IMR-90 (cell line): ENCODE measurements at regions not wholly inside any gene's neighbourhood (a gene's known extent, or its start where the extent isn't known, plus 50 kb on each side); places are given as distances from the start of the nearest gene placed in this dataset.

Experiments used
- ATAC-seq: fragments of 200-7000 bp; cut with Tn5 transposase; 2 replicates; pipeline ENCODE4 v1.9.1; 2020; ENCODE audit warnings: low read depth, mild to moderate bottlenecking, moderate library complexity
- BruUV-seq: library from RNA; stranded (reverse); fragments of 400-500 nt; replicated peaks from 2 replicates; lab custom pipeline; 2021; lab: Mats Ljungman, UMichigan
- CTCF ChIA-PET: fragments of 300-600 bp; formaldehyde crosslinking; extraction: SDS; loops from one replicate; lab custom pipeline; 2021; ENCODE audit warnings: antibody characterized with exemption; lab: Yijun Ruan, JAX
- POLR2A ChIA-PET: fragments of 300-600 bp; sonication (Branson Sonifier 250); formaldehyde crosslinking; loops from one replicate; lab custom pipeline; 2022; ENCODE audit warnings: antibody characterized with exemption; ENCODE audit not compliant: unreplicated experiment; lab: Charles Lee
- DNase-seq: peaks from one replicate; pipeline ENCODE4 v3.0.0; 2013
- H2AFZ ChIP-seq: replicated peaks from 2 replicates; pipeline ENCODE3; 2013; ENCODE audit warnings: low read length, mild to moderate bottlenecking; ENCODE audit not compliant: poor library complexity
- H2AK5ac ChIP-seq: 2 replicates; pipeline ENCODE4 v1.6.1; 2013; ENCODE audit warnings: low read depth, low read length, inconsistent platforms
- H2AK9ac ChIP-seq: replicated peaks from 2 replicates; pipeline ENCODE3; 2013; ENCODE audit warnings: mild to moderate bottlenecking, low read depth, low read length, moderate library complexity; ENCODE audit not compliant: poor library complexity
- H2BK120ac ChIP-seq: 2 replicates; pipeline ENCODE4 v1.6.1; 2013; ENCODE audit warnings: low read depth, low read length, inconsistent platforms
- H2BK15ac ChIP-seq: 3 replicates; pipeline ENCODE4 v1.6.1; 2013; ENCODE audit warnings: low read depth, low read length, inconsistent platforms
- H2BK20ac ChIP-seq: 2 replicates; pipeline ENCODE4 v1.6.1; 2013; ENCODE audit warnings: low read depth, mild to moderate bottlenecking, inconsistent platforms, low read length, moderate library complexity
- H2BK5ac ChIP-seq: 2 replicates; pipeline ENCODE4 v1.6.1; 2013; ENCODE audit warnings: mild to moderate bottlenecking, low read depth, low read length, inconsistent platforms; ENCODE audit not compliant: poor library complexity, severe bottlenecking
- H3K14ac ChIP-seq: replicated peaks from 2 replicates; pipeline ENCODE4 v1.6.1; 2013; ENCODE audit warnings: low read depth, low read length, inconsistent platforms
- H3K18ac ChIP-seq: 2 replicates; pipeline ENCODE4 v1.6.1; 2013; ENCODE audit warnings: low read depth, low read length, control low read depth
- H3K23ac ChIP-seq: 2 replicates; pipeline ENCODE4 v1.6.1; 2013; ENCODE audit warnings: low read depth, low read length, inconsistent platforms
- H3K27ac ChIP-seq: 2 replicates; pipeline ENCODE4 v1.5.1; 2013; ENCODE audit warnings: mild to moderate bottlenecking, control low read depth, low read length; ENCODE audit not compliant: insufficient read depth
- H3K27me3 ChIP-seq: 2 replicates; pipeline ENCODE4 v1.6.1; 2013; ENCODE audit warnings: low read length; ENCODE audit not compliant: control insufficient read depth, insufficient read depth
- H3K36me3 ChIP-seq: 2 replicates; pipeline ENCODE4 v1.6.1; 2013; ENCODE audit warnings: low read length, mixed read lengths; ENCODE audit not compliant: control insufficient read depth, insufficient read depth
- H3K4ac ChIP-seq: 2 replicates; pipeline ENCODE4 v1.6.1; 2013; ENCODE audit warnings: low read depth, low read length, inconsistent platforms
- H3K4me1 ChIP-seq: 2 replicates; pipeline ENCODE4 v1.6.1; 2013; ENCODE audit warnings: low read length, mixed read lengths; ENCODE audit not compliant: control insufficient read depth, insufficient read depth
- H3K4me2 ChIP-seq: 2 replicates; pipeline ENCODE4 v1.6.1; 2013; ENCODE audit warnings: low read depth, mild to moderate bottlenecking, control low read depth, low read length, moderate library complexity
- H3K4me3 ChIP-seq: 2 replicates; pipeline ENCODE4 v1.5.1; 2013; ENCODE audit warnings: low read depth, mild to moderate bottlenecking, control low read depth, low read length, moderate library complexity; ENCODE audit not compliant: insufficient read depth
- H3K56ac ChIP-seq: 2 replicates; pipeline ENCODE4 v1.6.1; 2013; ENCODE audit warnings: low read length, inconsistent platforms; ENCODE audit not compliant: insufficient read depth; ENCODE audit errors: extremely low read depth
- H3K79me1 ChIP-seq, 2 experiments: 2 replicates each; pipeline ENCODE4 v1.6.1; 2013; ENCODE audit warnings: low read length in 2 of 2, inconsistent platforms in 1 of 2, low read depth in 1 of 2
- H3K9ac ChIP-seq: 2 replicates; pipeline ENCODE4 v1.6.1; 2013; ENCODE audit warnings: low read depth, low read length, control low read depth
- H3K9me1 ChIP-seq: 2 replicates; pipeline ENCODE4 v1.6.1; 2013; ENCODE audit warnings: low read length, inconsistent platforms; ENCODE audit not compliant: insufficient read depth
- H3K9me3 ChIP-seq: 2 replicates; pipeline ENCODE4 v1.6.1; 2013; ENCODE audit warnings: low read length; ENCODE audit not compliant: control insufficient read depth, insufficient read depth
- H4K20me1 ChIP-seq: 2 replicates; pipeline ENCODE4 v1.6.1; 2013; ENCODE audit warnings: low read length, inconsistent platforms; ENCODE audit not compliant: insufficient read depth
- H4K5ac ChIP-seq: 2 replicates; pipeline ENCODE4 v1.6.1; 2013; ENCODE audit warnings: mild to moderate bottlenecking, low read depth, low read length, control low read depth
- H4K8ac ChIP-seq, 2 experiments: 2 replicates each; pipeline ENCODE4 v1.6.1; 2013; ENCODE audit warnings: low read depth in 2 of 2, low read length in 2 of 2, control low read depth in 1 of 2, inconsistent platforms in 1 of 2
- H4K91ac ChIP-seq: 2 replicates; pipeline ENCODE4 v1.6.1; 2013; ENCODE audit warnings: low read depth, low read length, inconsistent platforms; ENCODE audit not compliant: insufficient read depth
- BHLHE40 ChIP-seq: fragments of 150-350 bp; IDR thresholded peaks from 2 replicates; pipeline ENCODE4 v1.6.1; 2016; ENCODE audit warnings: mild to moderate bottlenecking, low read depth, low read length
- CEBPB ChIP-seq: IDR thresholded peaks from 2 replicates; pipeline ENCODE4 v1.6.1; 2012; ENCODE audit warnings: low read depth, low read length, improper control_type of control experiment
- CHD1 ChIP-seq: IDR thresholded peaks from 2 replicates; pipeline ENCODE4 v1.6.1; 2012; ENCODE audit warnings: low read depth, low read length, improper control_type of control experiment
- FOS ChIP-seq: fragments of 150-350 bp; IDR thresholded peaks from 2 replicates; pipeline ENCODE4 v1.6.1; 2016; ENCODE audit warnings: low read depth, low read length
- MAFK ChIP-seq: IDR thresholded peaks from 2 replicates; pipeline ENCODE4 v1.6.1; 2012; ENCODE audit warnings: low read depth, low read length, improper control_type of control experiment
- MAZ ChIP-seq: IDR thresholded peaks from 2 replicates; pipeline ENCODE4 v1.6.1; 2012; ENCODE audit warnings: low read depth, mild to moderate bottlenecking, low read length, improper control_type of control experiment, moderate library complexity, borderline replicate concordance
- MXI1 ChIP-seq: IDR thresholded peaks from 2 replicates; pipeline ENCODE4 v1.6.1; 2012; ENCODE audit warnings: low read depth, mild to moderate bottlenecking, low read length, moderate library complexity, borderline replicate concordance
- NFE2L2 ChIP-seq: fragments of 150-350 bp; IDR thresholded peaks from 2 replicates; pipeline ENCODE4 v1.6.1; 2016; ENCODE audit warnings: low read depth, mild to moderate bottlenecking, low read length
- POLR2A ChIP-seq: IDR thresholded peaks from 2 replicates; pipeline ENCODE4 v1.6.1; 2012; ENCODE audit warnings: mild to moderate bottlenecking, low read depth, low read length
- RAD21 ChIP-seq: IDR thresholded peaks from 2 replicates; pipeline ENCODE4 v1.6.1; 2012; ENCODE audit warnings: low read length, improper control_type of control experiment
- RCOR1 ChIP-seq: IDR thresholded peaks from 2 replicates; pipeline ENCODE4 v1.6.1; 2012; ENCODE audit warnings: mild to moderate bottlenecking, low read length, improper control_type of control experiment; ENCODE audit not compliant: insufficient replicate concordance
- RFX5 ChIP-seq: IDR thresholded peaks from 2 replicates; pipeline ENCODE4 v1.8.0; 2012; ENCODE audit warnings: low read depth, mild to moderate bottlenecking, low read length, moderate library complexity
- SMC3 ChIP-seq: fragments of 150-350 bp; IDR thresholded peaks from 2 replicates; pipeline ENCODE4 v1.6.1; 2016; ENCODE audit warnings: low read depth, mild to moderate bottlenecking, antibody characterized with exemption, low read length, moderate library complexity
- WGBS, 2 experiments: methylation state at CpG; one replicate each; pipeline versions ENCODE4 v1.1.5 to v1.1.7; 2013; ENCODE audit warnings: missing lambda C conversion rate in 2 of 2; ENCODE audit not compliant: insufficient read length in 1 of 2; ENCODE audit errors: extremely low coverage in 2 of 2; 5-methylcytosine and 5-hydroxymethylcytosine counted together
- dilution Hi-C: fragments of 300-500 bp; cut with HindIII; formaldehyde crosslinking; loops from one replicate; pipeline ENCODE4 v1.14.3; 2018; ENCODE audit warnings: low sequenced_read_pairs; ENCODE audit not compliant: unreplicated experiment
- in situ Hi-C: fragments of 300-500 bp; cut with MboI; formaldehyde crosslinking; loops from 3 replicates; pipeline ENCODE4 v1.14.3; 2019; ENCODE audit warnings: low sequenced_read_pairs, inconsistent platforms, mixed read lengths
- intact Hi-C: fragments of 100-400 bp; cut with micrococcal nuclease; formaldehyde crosslinking; loops from 2 replicates; pipeline ENCODE4 v1.10.0; 2022
- TF ChIP-seq, protein P1 (sequence below): conservative IDR thresholded peaks from 2 replicates; pipeline ENCODE4 v1.5.1; 2012; ENCODE audit warnings: mild to moderate bottlenecking, low read depth, low read length, improper control_type of control experiment
- TF ChIP-seq, protein P2 (sequence below): fragments of 150-350 bp; IDR thresholded peaks from 2 replicates; pipeline ENCODE4 v1.6.1; 2016; ENCODE audit warnings: low read depth, mild to moderate bottlenecking, low read length, moderate library complexity, borderline replicate concordance
- TF ChIP-seq, protein P3 (sequence below): fragments of 150-350 bp; IDR thresholded peaks from 2 replicates; pipeline ENCODE4 v1.6.1; 2017; ENCODE audit warnings: mild to moderate bottlenecking, antibody characterized with exemption, low read length, low read depth

DNA sequence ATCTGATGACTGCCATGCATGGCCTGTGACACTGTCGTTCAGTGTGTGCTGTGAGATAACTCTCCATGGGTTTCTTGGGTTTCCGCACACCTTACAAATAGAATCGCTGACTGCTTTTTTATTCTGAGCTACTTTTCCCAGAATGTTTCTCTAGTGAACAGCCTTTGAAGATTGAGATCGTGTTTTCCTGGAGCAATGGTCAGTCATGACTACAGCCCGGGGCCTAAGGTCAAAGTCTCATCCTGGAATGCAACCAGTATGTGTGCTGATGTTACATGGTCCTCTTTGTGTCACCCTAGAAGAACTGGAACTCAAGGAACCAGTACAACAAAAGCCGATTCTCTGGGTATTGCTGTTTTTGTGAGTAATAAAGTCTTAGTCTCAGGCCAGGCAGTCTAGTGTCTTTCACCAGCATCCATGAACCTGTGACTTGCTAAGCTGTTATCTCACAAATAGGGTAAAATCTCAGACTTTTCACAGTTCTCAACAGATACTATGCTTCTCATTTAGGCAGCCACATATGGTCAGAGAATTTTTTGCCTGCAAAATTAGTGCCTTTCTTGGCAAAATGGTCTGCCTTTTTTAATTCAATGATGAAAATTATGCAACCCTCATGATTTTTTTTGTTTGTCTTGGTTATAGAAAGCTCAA lies 124.9 kb upstream of the PIEZO2 start:
- DNase-seq (no peak), ATAC-seq (no peak)
- intact Hi-C loops (no loop called here), in situ Hi-C loops (no loop called here), dilution Hi-C loops (no loop called here)
- no peak overlapping the region for H3K56ac ChIP-seq
- H3K27ac ChIP-seq: no peak overlapping the region
- H3K4me3 ChIP-seq: no peak overlapping the region
- POLR2A ChIA-PET: no interaction called here
- H3K36me3 ChIP-seq: no peaks in the 10 kb centered on the region
- no peak overlapping the region for H3K4me2 ChIP-seq
- no peaks in the 10 kb centered on the region for H3K27me3 ChIP-seq
- no peak overlapping the region for H2AK9ac ChIP-seq
- H4K8ac ChIP-seq: no peak overlapping the region
- no peaks in the 10 kb centered on the region; the same call in 1 of the 2 replicates for H3K4me1 ChIP-seq
- no peak overlapping the region for H2AK5ac ChIP-seq
- no peak overlapping the region for H3K4ac ChIP-seq
- H3K14ac ChIP-seq: no peak overlapping the region
- H3K9ac ChIP-seq: no peak overlapping the region
- H3K9me3 ChIP-seq: no peaks in the 10 kb centered on the region
- no peak overlapping the region for H4K91ac ChIP-seq
- H3K18ac ChIP-seq: no peak overlapping the region
- no peak for TF ChIP-seq RCOR1
- TF ChIP-seq MAFK: no peak
- no peak for TF ChIP-seq MAZ
- TF ChIP-seq, protein P1, sequence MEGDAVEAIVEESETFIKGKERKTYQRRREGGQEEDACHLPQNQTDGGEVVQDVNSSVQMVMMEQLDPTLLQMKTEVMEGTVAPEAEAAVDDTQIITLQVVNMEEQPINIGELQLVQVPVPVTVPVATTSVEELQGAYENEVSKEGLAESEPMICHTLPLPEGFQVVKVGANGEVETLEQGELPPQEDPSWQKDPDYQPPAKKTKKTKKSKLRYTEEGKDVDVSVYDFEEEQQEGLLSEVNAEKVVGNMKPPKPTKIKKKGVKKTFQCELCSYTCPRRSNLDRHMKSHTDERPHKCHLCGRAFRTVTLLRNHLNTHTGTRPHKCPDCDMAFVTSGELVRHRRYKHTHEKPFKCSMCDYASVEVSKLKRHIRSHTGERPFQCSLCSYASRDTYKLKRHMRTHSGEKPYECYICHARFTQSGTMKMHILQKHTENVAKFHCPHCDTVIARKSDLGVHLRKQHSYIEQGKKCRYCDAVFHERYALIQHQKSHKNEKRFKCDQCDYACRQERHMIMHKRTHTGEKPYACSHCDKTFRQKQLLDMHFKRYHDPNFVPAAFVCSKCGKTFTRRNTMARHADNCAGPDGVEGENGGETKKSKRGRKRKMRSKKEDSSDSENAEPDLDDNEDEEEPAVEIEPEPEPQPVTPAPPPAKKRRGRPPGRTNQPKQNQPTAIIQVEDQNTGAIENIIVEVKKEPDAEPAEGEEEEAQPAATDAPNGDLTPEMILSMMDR: no peak
- TF ChIP-seq CHD1: no peak
- no peak for TF ChIP-seq RAD21
- TF ChIP-seq CEBPB: no peak
- TF ChIP-seq FOS: no peak
- no peak for TF ChIP-seq SMC3
- TF ChIP-seq NFE2L2: no peak
- TF ChIP-seq POLR2A: no peak
- TF ChIP-seq RFX5: no peak
- TF ChIP-seq, protein P2, sequence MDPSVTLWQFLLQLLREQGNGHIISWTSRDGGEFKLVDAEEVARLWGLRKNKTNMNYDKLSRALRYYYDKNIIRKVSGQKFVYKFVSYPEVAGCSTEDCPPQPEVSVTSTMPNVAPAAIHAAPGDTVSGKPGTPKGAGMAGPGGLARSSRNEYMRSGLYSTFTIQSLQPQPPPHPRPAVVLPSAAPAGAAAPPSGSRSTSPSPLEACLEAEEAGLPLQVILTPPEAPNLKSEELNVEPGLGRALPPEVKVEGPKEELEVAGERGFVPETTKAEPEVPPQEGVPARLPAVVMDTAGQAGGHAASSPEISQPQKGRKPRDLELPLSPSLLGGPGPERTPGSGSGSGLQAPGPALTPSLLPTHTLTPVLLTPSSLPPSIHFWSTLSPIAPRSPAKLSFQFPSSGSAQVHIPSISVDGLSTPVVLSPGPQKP: no peak
- TF ChIP-seq, protein P3, sequence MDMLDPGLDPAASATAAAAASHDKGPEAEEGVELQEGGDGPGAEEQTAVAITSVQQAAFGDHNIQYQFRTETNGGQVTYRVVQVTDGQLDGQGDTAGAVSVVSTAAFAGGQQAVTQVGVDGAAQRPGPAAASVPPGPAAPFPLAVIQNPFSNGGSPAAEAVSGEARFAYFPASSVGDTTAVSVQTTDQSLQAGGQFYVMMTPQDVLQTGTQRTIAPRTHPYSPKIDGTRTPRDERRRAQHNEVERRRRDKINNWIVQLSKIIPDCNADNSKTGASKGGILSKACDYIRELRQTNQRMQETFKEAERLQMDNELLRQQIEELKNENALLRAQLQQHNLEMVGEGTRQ: no peak
- TF ChIP-seq BHLHE40: no peak
- no peak for TF ChIP-seq MXI1
- no peak overlapping the region for H2BK120ac ChIP-seq
- H3K23ac ChIP-seq: no peak overlapping the region
- no peak overlapping the region for H4K5ac ChIP-seq
- H2AFZ ChIP-seq: no peak overlapping the region
- H4K20me1 ChIP-seq: no peaks in the 10 kb centered on the region
- H2BK20ac ChIP-seq: no peak overlapping the region
- H2BK15ac ChIP-seq: no peak overlapping the region
- WGBS, 2 experiments: 100% methylated on average over 1 of the region's 6 CpGs; no CpG with 5 or more reads in 1 of the 2 experiments
- CTCF ChIA-PET: interaction anchor here (0.5 kb wide), 1 partner anchor 208 kb away, joined by 5 read pairs; no protein-coding TSS in a partner anchor
- H3K79me1 ChIP-seq: no peaks in the 10 kb centered on the region
- BruUV-seq: no TSS peak
- H2BK5ac ChIP-seq: no peak overlapping the region
- no peaks in the 10 kb centered on the region for H3K9me1 ChIP-seq
